Fibroblast of skin of back (primary cell): ENCODE measurements at regions not wholly inside any gene's neighbourhood (a gene's known extent, or its start where the extent isn't known, plus 50 kb on each side); places are given as distances from the start of the nearest gene placed in this dataset.
A peak's percentile ranks its signal among the peaks of the same experiment; 100 is the strongest.

Experiments used
- DNase-seq: peaks from one replicate; pipeline ENCODE4 v3.0.0-alpha.2; 2013

DNA sequence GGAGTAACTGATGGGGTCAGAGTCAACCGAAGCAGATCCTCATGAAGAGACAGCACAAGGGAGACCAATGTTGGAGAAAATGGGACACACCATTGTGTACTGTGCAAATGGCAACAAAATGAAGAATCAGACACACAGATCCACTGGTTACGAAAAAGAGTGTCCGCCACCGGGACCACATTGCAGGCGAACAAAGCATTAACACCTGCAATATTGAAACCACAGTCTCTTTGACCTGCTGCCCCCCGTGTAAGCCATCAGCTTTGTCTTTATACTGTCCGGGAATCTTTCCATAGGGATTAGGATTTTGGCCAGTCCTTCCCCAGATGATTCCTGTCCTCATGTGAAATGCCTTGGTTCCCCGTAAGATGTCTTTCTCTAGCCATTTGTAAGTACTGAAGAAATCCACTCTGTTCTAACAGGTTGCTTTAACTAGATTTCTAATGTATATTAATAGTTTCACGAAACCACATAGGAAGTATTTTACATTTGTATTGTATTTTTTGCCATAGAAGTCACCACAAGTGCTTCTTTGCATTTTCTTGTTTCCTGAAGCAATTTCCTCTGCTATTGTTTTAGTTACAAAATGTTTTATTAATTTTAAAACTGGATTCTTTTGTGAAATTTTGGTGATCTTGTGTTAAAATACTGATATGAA lies 140.8 kb upstream of the NFE2L3 start:
- no peak for DNase-seq

DNA sequence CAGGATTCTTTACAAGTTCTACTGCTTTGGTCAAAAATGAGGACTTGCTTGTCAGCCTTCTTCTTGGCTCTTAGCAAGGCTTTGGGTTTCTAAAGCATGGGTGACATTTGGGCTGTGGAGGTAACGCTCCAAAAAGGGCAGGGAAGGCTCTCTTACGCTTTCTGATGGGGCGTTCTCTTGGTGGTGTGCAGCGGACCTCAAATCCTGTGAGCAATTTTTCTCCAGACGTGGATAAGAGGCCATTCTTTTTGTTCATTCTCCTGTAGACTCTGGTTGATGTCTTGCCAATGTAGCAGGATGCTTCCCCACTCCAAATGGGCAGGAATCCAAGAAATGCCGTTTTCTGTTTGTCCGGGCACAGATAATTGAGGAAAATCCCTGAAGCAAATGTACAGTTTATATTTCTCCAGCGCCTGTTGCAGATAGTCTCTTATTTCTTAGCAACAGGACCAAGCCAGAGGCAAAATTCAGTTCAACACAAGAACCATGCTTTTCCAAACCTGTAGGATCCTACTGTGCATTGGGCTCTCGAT lies 138.4 kb upstream of the NFE2L3 start:
- DNase-seq = no peak

DNA sequence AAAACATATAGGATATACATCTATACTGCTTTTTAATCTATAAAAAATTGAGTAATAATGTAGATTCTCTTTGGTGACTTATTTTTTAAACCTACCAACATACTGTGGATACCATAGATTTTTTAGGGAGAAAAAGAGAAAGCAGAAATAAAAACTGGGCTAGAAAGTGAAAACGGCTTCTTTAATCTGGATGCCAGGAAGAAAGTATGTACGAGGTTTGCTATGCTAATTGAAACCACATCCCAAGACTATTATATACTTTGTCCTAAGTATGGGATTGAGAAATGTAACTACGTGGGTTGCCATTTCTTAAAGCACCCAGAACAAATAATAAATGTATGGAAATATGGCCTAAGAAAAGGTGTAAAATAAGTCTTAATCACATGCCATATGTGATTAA lies 129.0 kb upstream of the NFE2L3 start:
- DNase-seq = no peak

GRCh38 chr7:26029911-26030310 lies 122.1 kb upstream of the NFE2L3 start:
- no peak for DNase-seq

- DNase-seq = no peak
Observed at GRCh38 chr7:26034391-26034790, 117.6 kb upstream of the NFE2L3 start.

- DNase-seq = no peak
Observed at GRCh38 chr7:26035552-26035951, 116.4 kb upstream of the NFE2L3 start.

DNA sequence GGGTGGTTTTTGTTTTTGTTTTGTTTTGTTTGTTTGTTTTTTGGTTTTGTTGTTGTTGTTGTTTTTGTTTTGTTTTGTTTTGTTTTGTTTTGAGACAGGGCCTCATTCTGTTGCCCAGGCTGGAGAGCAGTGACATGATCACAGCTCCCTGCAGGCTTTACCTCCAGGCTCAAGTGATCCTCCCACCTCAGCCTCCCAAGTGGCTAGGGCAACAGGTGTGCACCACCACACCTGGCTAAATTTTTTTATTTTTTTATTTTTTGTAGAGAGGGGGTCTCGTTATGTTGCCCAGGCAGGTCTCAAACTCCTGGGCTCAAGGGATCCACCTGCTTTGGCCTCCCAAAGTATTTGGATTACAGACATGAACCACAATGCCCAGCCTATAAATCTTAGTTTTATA lies 115.9 kb upstream of the NFE2L3 start:
- DNase-seq = no peak

DNA sequence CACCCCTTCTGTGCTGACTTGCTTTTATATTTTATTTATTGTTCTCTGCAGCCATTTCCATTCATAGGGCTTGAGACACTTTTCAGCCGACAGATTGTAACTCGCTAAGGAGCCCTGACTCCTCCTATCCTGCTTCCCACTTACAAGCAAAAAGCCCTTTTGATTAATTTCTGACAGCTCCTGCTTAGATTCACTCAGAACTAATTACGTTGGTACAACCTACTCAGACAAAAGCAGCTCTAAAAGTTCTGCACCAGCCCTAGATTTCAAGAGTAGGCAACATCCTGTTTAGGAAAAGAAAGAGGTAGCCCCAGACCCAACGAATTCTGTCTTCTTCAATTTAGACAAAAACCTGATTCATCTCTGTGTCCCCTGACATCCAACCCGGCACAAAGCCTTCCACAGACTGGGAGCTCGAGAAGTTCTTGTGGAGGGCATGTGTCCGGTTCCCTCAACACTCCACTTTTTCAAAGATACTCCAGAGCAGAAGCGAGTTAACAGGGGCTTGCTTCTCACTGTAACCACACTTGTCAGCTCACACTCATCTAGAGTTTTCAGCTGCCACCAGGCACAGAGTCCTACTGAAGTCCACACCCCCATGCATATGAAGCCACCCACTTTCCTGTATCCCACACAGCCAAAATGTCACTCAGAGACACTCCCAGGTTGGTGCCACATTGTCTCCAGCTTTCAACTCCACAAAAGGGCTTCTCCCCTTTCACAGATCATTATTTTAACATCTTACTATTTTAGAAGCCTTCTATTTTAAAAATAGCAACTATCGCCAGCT lies 113.6 kb upstream of the NFE2L3 start:
- no peak for DNase-seq

- no peak for DNase-seq
Observed at GRCh38 chr7:26040085-26040484, 111.9 kb upstream of the NFE2L3 start.

- no peak for DNase-seq
Observed at GRCh38 chr7:26042237-26042636, 109.8 kb upstream of the NFE2L3 start.

DNA sequence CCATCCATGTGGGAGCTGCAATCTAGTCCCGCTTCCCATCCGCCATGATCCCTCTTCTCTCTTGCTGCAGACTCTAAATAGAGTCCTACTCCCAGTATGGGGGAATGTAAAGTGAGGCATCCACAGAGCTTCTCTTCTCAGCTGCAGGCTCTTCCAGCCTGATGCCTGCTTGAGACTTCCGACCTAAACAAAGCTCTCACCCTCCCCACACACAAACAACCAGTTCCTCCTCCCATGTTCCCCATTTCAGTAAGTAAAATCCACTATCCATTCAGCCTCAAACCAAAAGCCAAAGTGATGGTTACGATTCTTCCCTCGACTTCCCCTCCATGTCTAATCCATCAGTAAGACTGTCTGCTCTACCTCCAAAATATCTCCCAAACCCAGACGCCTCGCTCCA lies 108.2 kb upstream of the NFE2L3 start:
- DNase-seq = no peak

- DNase-seq = no peak
Observed at GRCh38 chr7:26044320-26044719, 107.7 kb upstream of the NFE2L3 start.

DNA sequence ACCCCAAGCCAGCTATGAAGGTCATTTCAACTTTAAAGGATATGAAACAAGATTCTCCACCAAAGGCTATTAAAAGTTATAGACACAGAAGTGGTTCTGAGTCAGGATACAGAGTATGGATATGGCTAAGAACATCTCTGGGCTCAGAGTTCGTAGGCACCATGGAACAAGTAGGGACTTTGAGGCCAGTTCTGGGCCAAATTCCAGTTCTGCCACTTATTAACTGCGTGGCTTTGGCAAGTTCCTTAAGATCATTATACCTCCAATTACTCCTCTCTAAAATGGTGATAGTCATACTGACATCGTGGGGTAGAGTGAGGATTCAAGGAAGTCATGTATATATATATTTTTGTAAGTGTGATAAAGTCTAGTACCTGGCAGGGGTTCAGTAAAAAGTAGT lies 105.8 kb upstream of the NFE2L3 start:
- no peak for DNase-seq

DNA sequence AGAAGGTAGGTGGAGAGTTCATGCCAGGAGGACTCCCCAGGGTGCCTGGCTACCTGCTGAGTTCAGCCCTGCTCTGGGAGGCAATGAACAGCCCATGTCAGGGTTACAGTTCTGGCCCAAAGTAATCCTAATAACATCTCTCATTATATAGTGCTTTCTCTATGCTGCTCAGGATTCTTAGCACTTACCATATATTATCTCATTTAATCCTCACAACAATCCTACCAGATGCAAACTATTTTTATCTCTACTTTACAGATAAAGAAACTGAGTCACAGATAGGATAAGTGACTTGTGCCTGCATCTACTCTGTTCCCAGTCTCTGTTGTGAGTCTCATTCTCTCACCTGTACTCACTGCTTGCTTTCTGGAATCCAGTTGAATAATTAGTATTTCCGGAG lies 105.1 kb upstream of the NFE2L3 start:
- no peak for DNase-seq

DNA sequence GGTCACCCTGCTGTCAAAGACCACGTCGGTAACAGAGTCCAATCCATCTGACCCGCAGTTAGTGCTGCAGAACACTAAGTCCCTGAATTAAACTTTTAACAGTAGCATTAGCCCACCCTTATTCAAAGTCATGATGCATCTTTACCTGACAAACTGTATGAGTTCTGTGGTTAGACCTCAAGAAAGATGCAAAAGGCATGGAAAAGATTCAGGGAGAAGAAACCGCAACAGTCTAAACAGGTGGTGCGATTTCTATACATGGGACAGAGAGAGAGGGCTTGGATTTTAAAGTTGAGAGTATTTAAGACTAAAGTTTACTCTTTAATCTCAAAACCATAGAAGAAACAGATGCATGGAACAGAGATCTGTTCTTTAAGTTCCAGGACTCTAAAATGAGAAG lies 103.3 kb upstream of the NFE2L3 start:
- DNase-seq = no peak

GRCh38 chr7:26049081-26049480 lies 102.9 kb upstream of the NFE2L3 start:
- DNase-seq = no peak

GRCh38 chr7:26051021-26051420 lies 101.0 kb upstream of the NFE2L3 start:
- DNase-seq = no peak

DNA sequence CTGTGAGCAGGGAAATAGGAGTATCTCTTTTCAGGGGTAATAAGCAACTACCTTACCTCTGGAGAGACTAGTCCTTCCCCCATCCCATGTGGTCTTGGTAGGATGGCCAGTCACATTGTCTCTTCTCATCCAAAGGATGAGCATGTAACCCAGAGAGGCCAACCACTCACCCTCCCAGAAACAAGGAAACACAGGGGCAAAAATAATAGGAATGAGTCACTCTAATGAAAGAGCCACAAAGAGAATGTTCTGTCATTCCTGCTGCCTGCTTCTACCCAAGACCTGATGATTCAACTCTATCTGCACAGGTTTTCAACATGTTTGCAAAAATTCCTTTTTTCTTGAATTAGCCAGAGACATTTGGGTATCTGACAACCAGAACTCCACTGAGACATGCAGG lies 99.3 kb upstream of the NFE2L3 start:
- DNase-seq = peak; percentile 18

- DNase-seq = no peak
Observed at GRCh38 chr7:26054386-26054785, 97.6 kb upstream of the NFE2L3 start.

GRCh38 chr7:26055241-26055640 lies 96.8 kb upstream of the NFE2L3 start:
- no peak for DNase-seq

- no peak for DNase-seq
Observed at GRCh38 chr7:26060733-26061677, 91.0 kb upstream of the NFE2L3 start.

DNA sequence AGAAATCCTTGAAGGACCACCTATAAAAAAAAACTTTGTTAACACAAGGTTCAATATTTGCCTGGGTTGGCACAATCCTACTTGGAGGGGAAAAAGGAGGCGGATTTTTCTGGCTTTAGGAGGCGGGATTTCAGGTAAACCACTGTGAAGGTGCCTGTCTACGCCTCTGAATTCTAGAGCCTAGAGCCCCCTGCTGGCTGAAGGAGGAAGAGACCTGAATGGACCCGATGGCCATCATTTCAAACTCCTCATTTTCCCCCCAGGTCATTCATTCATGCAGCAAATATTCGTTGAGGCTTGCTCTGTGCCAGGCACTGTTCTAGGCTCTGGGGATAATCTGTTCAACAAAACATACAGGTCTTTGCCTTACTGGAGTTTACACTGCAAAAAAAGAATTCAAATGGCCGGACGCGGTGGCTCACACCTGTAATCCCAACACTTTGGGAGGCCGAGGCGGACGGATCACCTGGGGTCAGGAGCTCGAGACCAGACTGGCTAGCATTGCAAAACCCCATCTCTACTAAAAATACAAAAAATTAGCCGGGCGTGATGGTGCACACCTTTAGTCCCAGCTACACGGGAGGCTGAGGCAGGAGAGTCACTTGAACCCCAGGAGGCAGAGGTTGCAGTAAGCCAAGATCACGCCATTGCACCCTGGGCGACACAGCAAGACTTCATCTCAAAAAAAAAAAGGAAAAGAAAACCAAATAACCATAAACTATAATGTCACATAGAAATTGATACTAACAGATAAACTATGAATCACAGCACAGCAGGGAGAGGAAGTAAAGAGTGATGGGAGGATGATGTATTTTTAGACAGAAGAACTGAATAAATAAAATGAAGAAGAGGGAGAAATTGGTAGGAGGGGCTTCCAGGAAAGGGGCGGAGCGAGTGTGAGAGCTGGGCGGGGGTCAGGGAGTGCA lies 90.1 kb upstream of the NFE2L3 start:
- DNase-seq = peak; percentile 23
